H1 (cell line): ENCODE measurements at regions not wholly inside any gene's neighbourhood (a gene's known extent, or its start where the extent isn't known, plus 50 kb on each side); places are given as distances from the start of the nearest gene placed in this dataset.

Experiments used
- ATF2 ChIP-seq: IDR thresholded peaks from 2 replicates; pipeline ENCODE4 v1.6.1; 2012; ENCODE audit warnings: low read length, inconsistent platforms
- BACH1 ChIP-seq: IDR thresholded peaks from 2 replicates; pipeline ENCODE4 v1.6.1; 2012; ENCODE audit warnings: low read length, improper control_type of control experiment
- CBX5 ChIP-seq: fragments of 300-800, 300-1000 bp; sonication (generic); IDR thresholded peaks from 2 replicates; pipeline ENCODE4 v1.7.1; 2016; ENCODE audit warnings: antibody characterized with exemption, low read length, low read depth
- CHD2 ChIP-seq: IDR thresholded peaks from 2 replicates; pipeline ENCODE4 v1.6.1; 2012; ENCODE audit warnings: low read length, improper control_type of control experiment
- EGR1 ChIP-seq: IDR thresholded peaks from 2 replicates; pipeline ENCODE4 v1.6.1; 2011; ENCODE audit warnings: low read depth, low read length, borderline replicate concordance
- EZH2 ChIP-seq: fragments of 200-600 bp; sonication (generic); IDR thresholded peaks from 2 replicates; pipeline ENCODE4 v1.7.1; 2012; ENCODE audit warnings: low read depth, mild to moderate bottlenecking, moderate library complexity, low read length, inconsistent platforms; ENCODE audit not compliant: severe bottlenecking
- FOSL1 ChIP-seq: IDR thresholded peaks from 2 replicates; pipeline ENCODE4 v1.6.1; 2011; ENCODE audit warnings: mild to moderate bottlenecking, low read depth, low read length, moderate library complexity; ENCODE audit not compliant: insufficient read depth
- JUND ChIP-seq: IDR thresholded peaks from 2 replicates; pipeline ENCODE4 v1.6.1; 2011; ENCODE audit warnings: mild to moderate bottlenecking, improper control_type of control experiment, low read length
- KDM4A ChIP-seq: IDR thresholded peaks from one replicate; pipeline ENCODE4 v1.7.1; 2012; ENCODE audit warnings: low read depth, mild to moderate bottlenecking, moderate library complexity, low read length, inconsistent platforms; ENCODE audit not compliant: severe bottlenecking
- SIRT6 ChIP-seq: IDR thresholded peaks from one replicate; pipeline ENCODE4 v1.7.1; 2012; ENCODE audit warnings: low read length, inconsistent platforms
- SIX5 ChIP-seq: IDR thresholded peaks from 2 replicates; pipeline ENCODE4 v1.6.1; 2011; ENCODE audit warnings: mild to moderate bottlenecking, low read depth, low read length
- SP4 ChIP-seq: IDR thresholded peaks from 2 replicates; pipeline ENCODE4 v1.6.1; 2012; ENCODE audit warnings: low read length, inconsistent platforms
- TAF7 ChIP-seq: optimal IDR thresholded peaks from 2 replicates; pipeline ENCODE3; 2011; ENCODE audit warnings: low read depth, mild to moderate bottlenecking, inconsistent platforms, low read length, moderate library complexity, borderline replicate concordance
- TBP ChIP-seq: IDR thresholded peaks from 2 replicates; pipeline ENCODE4 v1.6.1; 2011; ENCODE audit warnings: low read depth, low read length, improper control_type of control experiment

GRCh38 chr1:229093609-229094336, 177.1 kb upstream of the RAB4A start (continued):
- TF ChIP-seq EGR1 (no peak), FOSL1 (no peak), JUND (no peak), CBX5 (no peak), ATF2 (peak; percentile 72; the same call in 1 of the 2 replicates), TBP (no peak), KDM4A (no peak), SIX5 (no peak), SIRT6 (no peak), EZH2 (no peak), TAF7 (no peak), BACH1 (no peak), SP4 (no peak), CHD2 (no peak)
